Loucy (cell line): ENCODE measurements at regions not wholly inside any gene's neighbourhood (a gene's known extent, or its start where the extent isn't known, plus 50 kb on each side); places are given as distances from the start of the nearest gene placed in this dataset.

ENCODE experiments used
- EZH2phosphoT487 ChIP-seq: fragments of 200-600 bp; IDR thresholded peaks from 2 replicates; pipeline ENCODE4 v1.6.1; 2018; ENCODE audit warnings: antibody characterized with exemption, mild to moderate bottlenecking, moderate library complexity, borderline replicate concordance
- TF ChIP-seq, protein P1 (sequence below): fragments of 200-600 bp; sonication (generic); conservative IDR thresholded peaks from 2 replicates; pipeline ENCODE4 v1.5.1; 2014; ENCODE audit warnings: mild to moderate bottlenecking, antibody characterized with exemption, low read length

GRCh38 chr13:53537586-53537985, 509.0 kb downstream of the OLFM4 start:
- TF ChIP-seq, protein P1, sequence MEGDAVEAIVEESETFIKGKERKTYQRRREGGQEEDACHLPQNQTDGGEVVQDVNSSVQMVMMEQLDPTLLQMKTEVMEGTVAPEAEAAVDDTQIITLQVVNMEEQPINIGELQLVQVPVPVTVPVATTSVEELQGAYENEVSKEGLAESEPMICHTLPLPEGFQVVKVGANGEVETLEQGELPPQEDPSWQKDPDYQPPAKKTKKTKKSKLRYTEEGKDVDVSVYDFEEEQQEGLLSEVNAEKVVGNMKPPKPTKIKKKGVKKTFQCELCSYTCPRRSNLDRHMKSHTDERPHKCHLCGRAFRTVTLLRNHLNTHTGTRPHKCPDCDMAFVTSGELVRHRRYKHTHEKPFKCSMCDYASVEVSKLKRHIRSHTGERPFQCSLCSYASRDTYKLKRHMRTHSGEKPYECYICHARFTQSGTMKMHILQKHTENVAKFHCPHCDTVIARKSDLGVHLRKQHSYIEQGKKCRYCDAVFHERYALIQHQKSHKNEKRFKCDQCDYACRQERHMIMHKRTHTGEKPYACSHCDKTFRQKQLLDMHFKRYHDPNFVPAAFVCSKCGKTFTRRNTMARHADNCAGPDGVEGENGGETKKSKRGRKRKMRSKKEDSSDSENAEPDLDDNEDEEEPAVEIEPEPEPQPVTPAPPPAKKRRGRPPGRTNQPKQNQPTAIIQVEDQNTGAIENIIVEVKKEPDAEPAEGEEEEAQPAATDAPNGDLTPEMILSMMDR, result no peak
- TF ChIP-seq EZH2phosphoT487, result no peak
